Lower leg skin (tissue), 4 donors: ENCODE measurements at regions not wholly inside any gene's neighbourhood (a gene's known extent, or its start where the extent isn't known, plus 50 kb on each side); places are given as distances from the start of the nearest gene placed in this dataset.

Source experiments
- DNase-seq, 2 donors: peaks; one replicate each; pipeline ENCODE4 v3.0.0-alpha.2; 2019; ENCODE audit warnings: low spot score in 2 of 2
- H3K4me3 ChIP-seq: fragments of 200-600 bp; sonication (generic); 2 replicates; pipeline ENCODE4 v1.5.1; 2017; ENCODE audit warnings: mild to moderate bottlenecking, low read depth; ENCODE audit not compliant: poor library complexity, severe bottlenecking
- POLR2A ChIP-seq, 2 donors: fragments of 450-650 bp; IDR thresholded peaks; one replicate each; pipeline ENCODE4 v1.6.1; 2016 to 2017; ENCODE audit warnings: antibody characterized with exemption in 2 of 2, mild to moderate bottlenecking in 1 of 2, moderate library complexity in 1 of 2
- WGBS, 2 donors: methylation state at CpG; one replicate each; pipeline ENCODE4 v1.1.5; 2018; 5-methylcytosine and 5-hydroxymethylcytosine counted together
- intact Hi-C: fragments of 100-400 bp; cut with DNase I; formaldehyde crosslinking; loops from one replicate; pipeline ENCODE4 v1.15.0; 2023; ENCODE audit warnings: low total_unique reads
- TF ChIP-seq, protein P1 (sequence below), 3 donors: fragments of 450-650 bp; IDR thresholded peaks; one replicate each; pipeline ENCODE4 v1.5.1; 2016; ENCODE audit warnings: antibody characterized with exemption in 3 of 3, mild to moderate bottlenecking in 3 of 3, moderate library complexity in 2 of 3

DNA sequence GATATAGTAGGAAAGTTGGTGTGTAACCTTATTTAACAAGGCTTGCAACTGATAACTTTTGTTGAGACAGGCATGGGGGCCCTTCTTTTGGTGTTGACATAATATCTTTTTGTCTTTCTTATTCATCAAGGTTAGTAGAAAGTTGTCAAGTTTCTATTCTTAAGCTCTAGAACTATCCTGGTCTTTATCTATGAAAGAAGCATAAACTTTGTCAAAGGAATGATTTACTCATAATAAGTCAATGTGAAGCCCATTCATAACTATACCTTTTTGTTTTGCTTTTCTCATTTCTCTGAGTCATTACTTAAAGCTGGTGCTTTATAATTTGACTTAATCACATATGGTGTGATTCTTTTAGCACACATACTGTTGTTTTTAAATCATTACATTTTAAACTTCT is 312.4 kb downstream of the UTRN start:
- H3K4me3 ChIP-seq = no peak overlapping the region
- intact Hi-C loops = no loop called here
- no peak for DNase-seq
- TF ChIP-seq, protein P1, sequence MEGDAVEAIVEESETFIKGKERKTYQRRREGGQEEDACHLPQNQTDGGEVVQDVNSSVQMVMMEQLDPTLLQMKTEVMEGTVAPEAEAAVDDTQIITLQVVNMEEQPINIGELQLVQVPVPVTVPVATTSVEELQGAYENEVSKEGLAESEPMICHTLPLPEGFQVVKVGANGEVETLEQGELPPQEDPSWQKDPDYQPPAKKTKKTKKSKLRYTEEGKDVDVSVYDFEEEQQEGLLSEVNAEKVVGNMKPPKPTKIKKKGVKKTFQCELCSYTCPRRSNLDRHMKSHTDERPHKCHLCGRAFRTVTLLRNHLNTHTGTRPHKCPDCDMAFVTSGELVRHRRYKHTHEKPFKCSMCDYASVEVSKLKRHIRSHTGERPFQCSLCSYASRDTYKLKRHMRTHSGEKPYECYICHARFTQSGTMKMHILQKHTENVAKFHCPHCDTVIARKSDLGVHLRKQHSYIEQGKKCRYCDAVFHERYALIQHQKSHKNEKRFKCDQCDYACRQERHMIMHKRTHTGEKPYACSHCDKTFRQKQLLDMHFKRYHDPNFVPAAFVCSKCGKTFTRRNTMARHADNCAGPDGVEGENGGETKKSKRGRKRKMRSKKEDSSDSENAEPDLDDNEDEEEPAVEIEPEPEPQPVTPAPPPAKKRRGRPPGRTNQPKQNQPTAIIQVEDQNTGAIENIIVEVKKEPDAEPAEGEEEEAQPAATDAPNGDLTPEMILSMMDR (IDR thresholded peaks at IDR 0.05) = no peak
- no peak for TF ChIP-seq POLR2A (IDR thresholded peaks at IDR 0.05)

DNA sequence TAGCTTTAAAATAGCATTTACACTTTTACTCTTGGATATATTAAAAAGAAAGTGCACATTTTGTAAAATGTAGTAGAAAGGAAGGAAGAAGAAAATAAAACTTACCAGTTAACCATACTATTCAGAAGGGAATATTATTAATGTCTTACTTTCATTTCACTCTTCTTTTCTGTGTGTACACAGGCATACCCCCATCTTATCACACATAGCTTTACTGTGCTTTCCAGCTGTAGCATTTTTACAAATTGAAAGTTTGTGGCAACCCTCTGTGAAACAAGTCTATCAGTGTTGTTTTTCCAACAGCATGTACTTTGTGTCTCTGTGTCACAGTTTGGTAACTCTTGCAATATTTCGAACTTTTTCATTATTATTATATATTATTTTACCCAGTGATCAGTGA is 314.5 kb downstream of the UTRN start:
- no peak overlapping the region for H3K4me3 ChIP-seq
- no peak for TF ChIP-seq POLR2A (IDR thresholded peaks at IDR 0.05)
- TF ChIP-seq, protein P1 (IDR thresholded peaks at IDR 0.05) = no peak
- WGBS, 2 donors = 92 to 100% methylated on average over 1 of the region's 1 CpG
- DNase-seq = no peak
- intact Hi-C loops = no loop called here

DNA sequence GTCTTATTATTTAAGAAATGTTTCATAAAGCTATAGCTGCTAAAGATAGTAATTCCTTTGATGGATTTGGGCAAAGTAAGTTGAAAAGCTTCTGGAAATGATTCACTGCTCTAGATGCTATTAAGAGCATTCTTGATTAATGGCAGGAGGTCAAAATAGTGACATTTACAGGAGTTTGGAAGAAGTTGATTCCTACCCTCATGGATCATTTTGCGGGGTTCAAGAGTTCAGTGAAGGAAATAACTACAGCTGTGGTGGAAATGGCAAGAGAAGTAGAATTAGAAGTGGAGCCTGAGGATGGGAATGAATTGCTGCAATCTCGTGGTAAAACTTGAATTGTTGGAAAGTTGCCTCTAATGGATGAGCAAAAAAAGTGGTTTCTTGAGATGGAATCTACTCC is 316.1 kb downstream of the UTRN start:
- WGBS, 2 donors = 93 to 96% methylated on average over 2 of the region's 2 CpGs
- TF ChIP-seq, protein P1 (IDR thresholded peaks at IDR 0.05) = no peak
- TF ChIP-seq POLR2A (IDR thresholded peaks at IDR 0.05) = no peak
- intact Hi-C loops = no loop called here
- no peak for DNase-seq
- no peak overlapping the region for H3K4me3 ChIP-seq

DNA sequence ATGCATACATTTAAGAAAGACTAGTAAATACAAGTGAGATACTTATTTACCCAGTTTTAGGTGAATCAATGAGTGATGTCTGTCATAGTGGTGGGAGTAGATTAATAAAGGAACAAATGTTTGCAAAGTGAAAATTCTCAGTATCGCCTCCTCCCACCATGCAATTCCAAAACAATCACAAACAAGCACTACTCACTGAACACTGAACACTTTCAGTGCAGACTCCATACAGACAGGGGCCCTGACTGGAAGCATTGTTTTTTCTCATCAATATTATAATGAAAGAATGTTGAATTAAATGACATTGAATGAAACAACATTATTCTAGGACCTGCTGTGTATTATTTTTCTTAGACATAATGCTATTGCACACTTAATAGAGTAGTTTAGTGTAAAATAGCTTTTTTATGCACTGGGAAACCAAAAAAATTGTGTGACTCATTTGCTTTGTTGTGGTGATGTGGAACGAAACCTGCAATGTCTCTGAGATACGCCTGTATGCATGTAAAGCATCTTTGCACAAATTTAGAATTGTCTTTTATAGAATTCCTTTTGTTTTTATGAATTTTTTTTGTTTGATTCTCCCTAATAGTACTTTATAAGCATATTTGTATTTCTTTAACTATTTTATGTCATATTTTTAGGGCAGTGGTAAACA is 317.5 kb downstream of the UTRN start:
- intact Hi-C loops = no loop called here
- no peak for DNase-seq
- H3K4me3 ChIP-seq = no peak overlapping the region
- WGBS, 2 donors = 93 to 97% methylated on average over 3 of the region's 3 CpGs
- TF ChIP-seq, protein P1 (IDR thresholded peaks at IDR 0.05) = no peak
- TF ChIP-seq POLR2A (IDR thresholded peaks at IDR 0.05) = no peak

DNA sequence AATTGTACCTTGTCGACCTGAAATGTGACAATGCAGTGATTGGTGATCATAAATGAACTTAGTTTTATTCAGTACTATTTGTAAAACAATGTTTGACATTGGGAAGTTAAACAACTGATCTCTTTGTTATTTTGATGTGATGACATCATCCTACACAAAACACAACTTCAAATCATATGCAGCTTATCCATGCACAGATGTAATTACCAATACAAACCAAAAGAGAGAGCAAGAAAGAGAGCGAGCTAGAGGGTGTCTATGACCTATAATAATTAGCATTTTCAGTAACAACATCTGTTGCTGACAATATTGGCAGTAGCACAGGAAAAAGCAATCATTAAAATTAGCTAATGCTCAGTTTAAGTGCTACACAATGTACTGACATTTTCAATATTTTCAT is 320.9 kb downstream of the UTRN start:
- no peak overlapping the region for H3K4me3 ChIP-seq
- no peak for DNase-seq
- intact Hi-C loops = no loop called here
- WGBS, 2 donors = 65 to 66% methylated on average over 2 of the region's 2 CpGs
- TF ChIP-seq, protein P1 (IDR thresholded peaks at IDR 0.05) = no peak
- TF ChIP-seq POLR2A (IDR thresholded peaks at IDR 0.05) = no peak
